H54 (cell line): ENCODE measurements at regions not wholly inside any gene's neighbourhood (a gene's known extent, or its start where the extent isn't known, plus 50 kb on each side); places are given as distances from the start of the nearest gene placed in this dataset.
"Not testable (repeated sequence)": the region's sequence is repeated elsewhere in the genome, so short reads cannot be mapped to it uniquely, and the experiment has no call there.

ENCODE experiments used
- DNase-seq: peaks from one replicate; pipeline ENCODE4 v3.0.0; 2011; ENCODE audit warnings: low spot score, mixed read lengths; ENCODE audit not compliant: insufficient read length
- FAIRE-seq: peaks from 3 replicates; lab custom pipeline; 2011; peaks lifted over from hg19 to GRCh38; lab: Jason Lieb, UNC
- POLR2A ChIP-seq: IDR thresholded peaks from 2 replicates; pipeline ENCODE4 v1.6.1; 2011; ENCODE audit warnings: low read depth, mild to moderate bottlenecking, low read length

GRCh38 chr16:64375391-64375980, 746.4 kb downstream of the CDH11 start:
- no peak for TF ChIP-seq POLR2A
- FAIRE-seq (no peak), DNase-seq (no peak)

GRCh38 chr16:64370112-64370511, 751.8 kb downstream of the CDH11 start:
- no peak for FAIRE-seq
- no peak for TF ChIP-seq POLR2A
- no peak for DNase-seq

GRCh38 chr16:64365448-64365931, 756.4 kb downstream of the CDH11 start:
- DNase-seq = no peak
- no peak for FAIRE-seq
- TF ChIP-seq POLR2A = no peak

DNA sequence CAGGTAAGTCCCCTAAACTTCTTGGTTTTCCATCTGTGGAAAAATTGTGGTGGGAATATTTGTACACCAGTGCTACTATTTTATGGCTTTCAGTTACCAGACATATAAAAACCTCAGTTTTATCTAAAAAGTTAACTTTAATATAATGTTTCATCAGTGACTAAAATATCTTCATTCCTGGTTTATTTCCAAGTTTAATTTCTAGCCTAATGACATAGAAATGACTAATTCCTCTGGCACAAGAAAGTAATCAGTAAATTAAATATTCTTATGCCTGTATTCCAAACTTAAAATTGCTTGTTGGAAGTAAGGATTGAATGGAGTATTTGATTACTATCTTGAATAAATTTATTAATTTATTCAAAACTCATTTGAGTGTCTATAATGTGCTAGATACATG, 757.0 kb downstream of the CDH11 start:
- no peak for TF ChIP-seq POLR2A
- no peak for FAIRE-seq
- DNase-seq = no peak

DNA sequence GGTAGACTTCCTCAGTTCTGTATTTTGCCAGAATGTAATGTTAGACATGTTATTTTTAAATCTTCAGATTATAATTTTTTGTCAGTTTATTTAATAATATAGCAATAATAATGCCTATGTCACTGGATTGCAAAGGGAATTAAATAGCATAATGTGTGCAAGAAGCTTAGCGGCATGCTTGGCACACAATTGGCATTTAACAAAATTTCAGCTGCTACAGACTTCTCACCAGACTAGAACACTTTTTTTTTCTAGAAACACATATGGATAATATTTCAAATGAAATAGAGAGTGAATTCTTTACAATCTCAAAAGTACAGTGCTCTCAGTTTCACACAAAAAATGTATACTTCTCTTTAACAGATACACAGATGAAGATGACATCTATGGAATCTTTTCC, 757.4 kb downstream of the CDH11 start:
- TF ChIP-seq POLR2A = no peak
- FAIRE-seq (no peak), DNase-seq (no peak)

DNA sequence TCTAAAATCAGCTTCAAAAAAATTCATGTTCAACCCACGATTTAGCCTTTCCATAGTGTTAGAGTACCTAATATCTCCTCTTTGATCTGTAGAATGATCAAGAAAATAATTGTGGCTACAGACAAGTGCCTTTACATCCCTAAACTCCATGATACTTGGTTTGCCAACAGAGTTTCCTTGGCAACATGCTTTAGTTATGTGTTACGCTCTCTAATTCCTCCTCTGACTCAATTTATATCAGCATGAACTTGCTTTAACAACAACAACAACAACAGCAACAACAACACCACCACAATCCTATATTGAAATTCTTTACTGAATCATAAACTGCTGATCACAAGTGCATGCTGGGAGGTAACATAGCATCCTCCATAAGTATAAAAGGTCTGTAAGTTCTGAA, 757.8 kb downstream of the CDH11 start:
- no peak for TF ChIP-seq POLR2A
- FAIRE-seq (no peak), DNase-seq (no peak)

- DNase-seq (no peak), FAIRE-seq (no peak)
- TF ChIP-seq POLR2A = no peak
Observed at GRCh38 chr16:64363039-64363438, 758.8 kb downstream of the CDH11 start.

GRCh38 chr16:64362193-64362592, 759.7 kb downstream of the CDH11 start:
- DNase-seq (peak; percentile 5), FAIRE-seq (no peak)
- TF ChIP-seq POLR2A = no peak

DNA sequence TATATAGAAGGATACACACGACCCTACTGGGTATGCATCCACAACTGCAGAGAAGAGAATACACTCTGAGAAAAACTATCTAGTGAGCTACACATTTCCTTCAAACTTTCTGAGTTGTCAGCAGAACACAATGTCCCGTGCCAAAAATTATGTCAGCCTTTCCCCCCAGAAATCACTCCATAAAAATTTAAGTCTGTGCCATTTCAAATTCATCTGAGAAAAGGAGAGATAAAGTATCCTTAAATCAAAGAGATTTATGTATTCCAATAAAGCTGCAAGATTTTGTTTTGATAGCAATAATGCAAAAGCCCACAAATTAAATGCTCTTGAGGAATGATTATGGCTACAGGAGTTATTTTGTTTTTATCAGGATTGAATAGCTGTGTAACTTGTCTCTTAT, 760.1 kb downstream of the CDH11 start:
- TF ChIP-seq POLR2A = no peak
- DNase-seq = no peak
- no peak for FAIRE-seq

DNA sequence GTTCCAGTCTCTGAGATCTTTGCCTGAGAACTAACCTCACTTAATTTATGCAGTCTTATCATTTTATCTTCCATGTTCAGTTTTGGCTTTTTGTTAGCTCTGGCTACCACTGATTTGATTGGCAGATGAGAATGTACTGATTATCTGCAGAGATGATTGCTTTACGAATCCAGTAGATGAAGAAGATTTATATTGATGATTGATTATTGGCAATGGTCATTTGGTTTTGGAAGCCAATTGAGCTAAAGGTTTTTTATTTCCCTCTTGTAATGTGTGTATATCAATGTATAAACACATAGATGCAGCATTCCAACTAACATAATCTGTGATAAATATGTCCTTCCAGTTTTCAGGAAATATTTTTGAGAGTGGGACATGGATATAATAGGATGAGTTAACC, 763.6 kb downstream of the CDH11 start:
- no peak for DNase-seq
- no peak for TF ChIP-seq POLR2A
- FAIRE-seq = no peak

DNA sequence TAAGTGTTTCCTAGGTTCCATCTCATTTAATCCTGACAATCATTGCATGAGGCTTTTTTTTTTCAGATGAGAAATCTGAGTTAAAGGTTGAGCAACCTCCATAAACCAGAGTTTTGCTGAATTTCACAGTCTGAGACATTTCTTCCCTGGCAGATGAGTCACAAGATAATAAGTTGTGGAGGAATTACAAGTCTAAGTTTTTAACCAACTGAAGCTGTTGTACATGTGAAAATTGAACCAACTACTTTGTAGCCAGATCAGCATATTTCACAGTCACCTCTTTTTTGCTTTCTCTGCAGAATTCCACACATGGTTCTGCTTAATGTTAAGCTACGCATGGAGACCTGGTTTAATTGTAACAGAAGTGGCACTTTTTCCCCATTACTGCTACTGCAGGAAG, 765.6 kb downstream of the CDH11 start:
- no peak for FAIRE-seq
- no peak for TF ChIP-seq POLR2A
- peak; percentile 5 for DNase-seq

DNA sequence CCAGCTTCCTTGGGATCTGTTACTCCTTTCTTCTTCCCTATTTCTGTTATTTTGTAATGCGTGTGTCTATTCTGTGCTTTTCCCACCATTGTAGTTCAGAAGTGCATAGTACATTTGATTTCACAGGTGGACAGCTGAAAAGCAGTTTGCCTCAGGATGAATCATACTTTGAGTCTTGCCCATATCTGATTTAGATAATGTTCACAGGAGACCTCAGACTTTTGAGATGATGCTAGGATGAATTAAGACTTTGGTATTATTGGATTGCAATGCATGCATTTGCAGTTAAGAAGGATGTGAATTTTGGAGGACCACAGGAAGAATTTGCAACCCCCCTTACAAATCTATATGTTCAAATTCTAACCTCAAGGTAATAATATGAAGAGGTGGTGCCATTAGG, 769.6 kb downstream of the CDH11 start:
- FAIRE-seq = no peak
- no peak for TF ChIP-seq POLR2A

DNA sequence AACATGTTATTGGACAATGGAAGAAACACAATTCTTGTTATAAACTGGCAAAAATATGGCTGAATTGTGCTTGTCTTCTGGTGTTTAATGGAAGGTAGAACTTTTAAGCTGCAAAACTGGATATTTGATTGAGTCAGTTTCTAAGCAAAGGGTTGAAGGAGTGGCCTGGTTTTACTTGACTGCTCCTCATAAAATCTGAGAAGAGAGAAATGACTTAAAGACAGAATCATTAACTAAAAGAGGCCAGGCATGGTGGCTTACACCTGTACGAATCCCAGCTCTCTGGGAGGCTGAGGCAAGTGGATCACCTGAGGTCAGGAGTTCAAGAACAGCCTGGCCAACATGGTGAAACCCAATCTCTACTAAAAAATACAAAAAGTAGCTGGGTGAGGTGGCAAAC, 770.7 kb downstream of the CDH11 start:
- FAIRE-seq (no peak), DNase-seq (no peak)
- TF ChIP-seq POLR2A = no peak

More for the DNA sequence above, 769.6 kb downstream of the CDH11 start:
- DNase-seq = no peak

DNA sequence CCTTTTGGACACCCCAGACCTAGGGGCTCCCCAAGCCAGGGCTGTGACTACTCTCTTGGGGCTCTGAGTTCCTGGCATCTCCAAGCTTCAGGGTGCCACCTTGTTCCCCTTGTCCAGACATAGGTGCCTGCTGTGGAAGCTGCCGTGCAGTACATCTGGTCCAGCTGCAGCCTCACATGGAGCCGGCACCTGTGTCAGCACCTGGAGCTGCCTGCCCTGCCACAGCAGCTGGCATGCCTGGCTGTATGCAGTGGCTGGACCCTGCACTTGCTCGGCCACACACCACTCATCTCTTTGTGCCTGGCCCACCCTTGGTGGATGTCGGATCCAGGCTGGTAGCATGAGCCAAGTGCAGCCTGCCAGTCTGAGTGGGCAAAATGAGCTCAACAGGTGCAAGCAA, 775.8 kb downstream of the CDH11 start:
- TF ChIP-seq POLR2A = no peak
- FAIRE-seq = no peak
- no peak for DNase-seq

- DNase-seq = no peak
- TF ChIP-seq POLR2A = no peak
- no peak for FAIRE-seq
Observed at GRCh38 chr16:64345142-64345541, 776.7 kb downstream of the CDH11 start.

GRCh38 chr16:64343820-64344443, 777.9 kb downstream of the CDH11 start:
- not testable (repeated sequence) for FAIRE-seq, DNase-seq
